GM18498 (cell line): ENCODE measurements at regions not wholly inside any gene's neighbourhood (a gene's known extent, or its start where the extent isn't known, plus 50 kb on each side); places are given as distances from the start of the nearest gene placed in this dataset.
"Not testable (repeated sequence)": the region's sequence is repeated elsewhere in the genome, so short reads cannot be mapped to it uniquely, and the experiment has no call there.

ENCODE experiments used
- ATAC-seq: cut with Tn5 transposase; IDR thresholded peaks from one replicate; pipeline ENCODE4 v1.9.1; 2021; ENCODE audit warnings: mild to moderate bottlenecking, moderate library complexity; ENCODE audit not compliant: unreplicated experiment

DNA sequence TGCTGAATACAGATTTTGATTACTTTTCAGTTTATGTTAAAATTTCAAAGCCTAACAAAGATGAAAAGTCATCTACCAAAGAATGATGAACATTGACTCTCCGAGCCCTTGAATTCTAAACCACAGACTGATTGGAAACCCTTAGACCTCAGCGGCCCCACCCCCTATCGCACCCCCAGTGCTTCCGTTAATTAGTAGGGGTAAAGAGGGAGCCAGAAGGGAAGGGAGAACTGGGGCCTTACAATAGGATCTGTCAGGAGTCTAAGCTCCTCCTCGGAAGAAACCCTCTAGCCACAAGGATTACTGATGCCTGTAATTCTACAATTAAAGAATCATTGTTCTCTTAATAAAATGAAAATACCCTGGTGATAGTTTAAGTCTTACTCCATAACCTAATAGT lies 79.7 kb upstream of the JARID2 start:
- ATAC-seq, result no peak

DNA sequence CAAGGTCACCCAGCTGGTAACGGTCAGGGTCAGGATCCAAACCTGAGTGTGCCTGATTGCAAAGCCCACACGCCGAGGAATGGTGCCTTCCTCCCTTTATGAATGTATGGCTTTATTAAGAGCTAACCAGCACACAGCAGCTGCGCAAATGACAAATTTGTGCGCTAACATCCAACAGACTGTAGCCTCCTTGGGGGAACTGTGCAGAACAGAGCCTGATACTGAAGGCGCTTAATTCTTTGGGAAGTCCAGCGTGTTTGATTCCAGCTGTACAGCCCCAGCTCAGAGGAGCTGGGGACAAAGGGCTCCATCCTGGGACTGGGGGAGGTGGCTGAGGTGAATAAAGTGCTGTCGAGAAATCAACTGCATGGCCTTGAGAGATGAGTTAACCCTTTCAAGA lies 75.7 kb upstream of the JARID2 start:
- no peak for ATAC-seq

DNA sequence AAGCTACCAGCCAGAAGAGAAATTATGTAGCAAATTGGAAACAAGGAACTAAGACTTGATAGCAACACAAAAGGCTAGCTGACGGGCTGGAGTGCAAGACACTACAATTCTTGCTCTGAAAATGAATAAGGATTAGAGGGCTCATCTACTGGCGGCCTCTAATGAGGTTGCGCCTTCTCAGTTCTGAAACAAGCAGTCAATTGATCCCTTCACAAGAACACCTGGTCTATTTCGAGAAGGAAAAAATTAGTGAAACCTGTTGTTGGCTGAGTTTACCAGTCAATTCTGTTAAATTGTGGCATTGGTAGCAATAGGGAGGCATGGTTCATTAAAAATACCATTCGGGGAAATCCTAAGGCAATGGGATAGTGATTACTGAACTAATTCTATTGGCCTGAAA lies 74.8 kb upstream of the JARID2 start:
- ATAC-seq, result no peak

DNA sequence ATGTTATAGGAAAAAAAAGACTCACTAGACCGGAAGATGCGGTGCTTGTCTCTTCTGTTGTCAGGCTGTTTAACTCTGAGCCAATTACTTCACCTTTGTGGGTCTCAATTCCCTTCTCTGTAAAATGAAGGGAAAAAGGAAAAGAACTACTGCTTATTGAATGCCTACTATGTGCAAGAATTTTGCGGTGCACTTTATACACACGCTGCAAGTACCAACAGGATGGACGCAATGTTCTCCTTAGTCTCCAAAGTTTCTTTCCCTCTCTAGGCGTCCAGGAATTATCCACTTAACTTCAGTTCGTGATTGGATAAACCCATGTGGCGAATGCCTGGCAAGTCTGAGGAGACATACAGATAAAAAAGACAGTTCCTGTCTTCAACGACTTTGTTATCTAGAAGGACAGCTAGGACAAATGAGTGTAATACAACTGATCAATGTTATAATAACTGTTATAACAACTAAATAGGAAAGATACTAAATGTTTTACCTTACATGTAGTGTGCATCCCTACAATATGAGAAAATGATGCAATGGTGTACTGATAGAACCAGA lies 69.0 kb upstream of the JARID2 start:
- no peak for ATAC-seq

DNA sequence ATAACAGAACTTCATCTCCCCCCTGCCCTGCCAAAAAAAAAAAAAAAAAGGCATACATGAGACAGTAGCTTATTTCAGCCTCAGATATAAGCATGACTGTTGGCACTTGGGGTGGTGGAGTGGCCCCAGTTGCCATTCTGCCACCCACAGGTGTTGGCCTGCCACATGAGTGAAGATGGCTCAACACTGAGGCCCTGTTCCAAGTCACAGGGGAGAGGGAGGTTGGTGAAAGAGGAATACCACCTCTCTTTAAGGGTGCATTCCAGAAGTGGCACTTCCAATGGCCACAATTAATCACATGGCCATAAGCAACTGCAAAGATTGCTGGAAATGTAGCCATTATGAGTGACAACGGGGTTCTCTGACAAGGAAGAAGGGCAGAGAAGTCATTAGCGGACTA lies 61.9 kb upstream of the JARID2 start:
- ATAC-seq, result no peak

DNA sequence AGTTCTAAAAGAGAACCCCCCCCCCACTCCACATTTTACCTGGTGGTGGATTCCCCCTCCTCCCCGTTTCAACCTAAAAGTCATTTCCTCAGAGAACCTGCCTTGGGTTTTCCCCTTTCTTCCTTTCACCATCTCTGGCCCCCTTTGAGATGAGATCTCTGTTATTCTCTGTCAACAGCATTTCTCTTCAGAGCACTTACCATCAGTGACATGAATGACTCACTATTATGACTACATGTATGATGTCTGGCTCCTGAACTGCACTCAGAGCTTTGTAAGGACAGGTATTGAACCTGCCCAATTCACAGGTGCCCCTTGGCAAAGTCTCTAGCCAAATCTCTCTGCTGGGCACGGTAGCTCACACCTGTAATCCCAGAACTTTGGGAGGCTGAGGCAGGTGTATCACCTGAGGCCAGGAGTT lies 61.4 kb upstream of the JARID2 start:
- no peak for ATAC-seq

DNA sequence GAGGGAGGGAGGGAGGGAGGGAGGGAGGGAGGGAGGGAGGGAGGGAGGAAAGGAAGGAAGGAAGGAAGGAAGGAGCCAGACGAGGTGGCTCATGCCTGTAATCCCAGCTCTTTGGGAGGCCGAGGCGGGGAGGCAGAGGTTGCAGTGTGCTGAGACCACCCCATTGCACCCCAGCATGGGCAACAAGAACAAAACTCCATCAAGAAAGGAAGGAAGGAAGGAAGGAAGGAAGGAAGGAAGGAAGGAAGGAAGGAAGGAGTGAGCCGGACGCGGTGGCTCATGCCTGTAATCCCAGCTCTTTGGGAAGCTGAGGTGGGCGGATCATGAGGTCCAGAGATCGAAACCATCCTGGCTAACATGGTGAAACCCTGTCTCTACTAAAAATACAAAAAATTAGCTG lies 60.8 kb upstream of the JARID2 start:
- not testable (repeated sequence) for ATAC-seq

DNA sequence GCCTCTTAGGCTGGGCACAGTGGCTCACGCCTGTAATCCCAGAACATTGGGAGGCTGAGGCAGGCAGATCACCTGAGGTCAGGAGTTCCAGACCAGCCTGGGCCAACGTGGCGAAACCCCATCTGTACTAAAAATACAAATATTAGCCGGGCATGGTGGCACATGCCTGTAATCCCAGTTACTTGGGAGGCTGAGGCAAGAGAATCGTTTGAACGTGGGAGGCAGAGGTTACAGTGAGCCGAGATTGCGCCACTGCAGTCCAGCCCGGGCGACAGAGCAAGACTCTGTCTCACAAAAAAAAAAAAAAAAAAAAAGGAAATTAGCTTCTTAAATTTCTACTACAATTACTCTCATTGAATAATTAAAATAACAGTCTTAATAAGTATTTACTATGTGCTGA lies 52.4 kb upstream of the JARID2 start:
- ATAC-seq, result not testable (repeated sequence)

DNA sequence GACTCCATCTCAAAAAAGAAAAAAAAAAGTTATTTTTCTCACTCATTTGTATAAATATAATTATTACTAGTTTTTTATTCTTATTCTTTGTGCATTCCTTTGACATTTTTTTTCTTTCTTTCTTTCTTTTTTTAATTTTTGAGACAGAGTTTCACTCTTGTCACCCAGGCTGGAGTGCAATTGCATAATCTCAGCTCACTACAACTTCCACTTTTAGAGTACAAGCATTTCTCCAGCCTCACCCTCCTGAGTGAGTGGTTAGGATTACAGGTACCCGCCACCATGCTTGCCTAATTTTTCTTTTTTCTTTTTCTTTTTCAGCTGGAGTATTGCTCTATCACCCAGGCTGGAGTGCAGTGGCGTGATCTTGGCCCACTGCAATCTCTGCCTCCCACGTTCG lies 51.4 kb upstream of the JARID2 start:
- ATAC-seq, result no peak
